ENCODE measurements at regions not wholly inside any gene's neighbourhood (a gene's known extent, or its start where the extent isn't known, plus 50 kb on each side); places are given as distances from the start of the nearest gene placed in this dataset.
"Not testable (repeated sequence)": the region's sequence is repeated elsewhere in the genome, so short reads cannot be mapped to it uniquely, and the experiment has no call there.

DNA sequence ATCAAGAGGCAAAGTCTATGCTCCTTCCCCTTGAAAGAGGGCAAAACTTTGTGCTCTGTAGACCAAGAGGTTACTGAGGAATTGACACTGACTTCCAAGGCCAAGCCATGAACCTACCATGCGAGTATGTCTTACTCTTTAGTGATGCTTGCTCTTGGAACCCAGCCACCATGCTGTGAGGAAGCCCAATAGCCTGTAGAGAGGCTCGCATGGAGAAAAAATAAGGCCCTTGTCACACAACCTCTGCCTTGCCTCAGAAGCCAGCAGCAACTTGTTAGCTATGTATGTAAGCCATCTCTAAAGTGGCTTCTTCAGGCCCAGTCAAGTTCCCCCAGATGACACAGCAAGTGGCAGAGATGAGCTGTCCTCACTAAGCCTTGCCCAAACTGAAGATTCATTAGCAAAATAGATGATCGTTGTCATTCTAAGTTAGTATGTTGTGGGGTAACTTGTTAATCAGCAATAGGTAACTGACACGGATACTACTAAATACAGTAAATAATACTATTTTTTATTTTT, 66.1 kb upstream of the RGPD5 start:
- no peak for DNase-seq (ENCODE audit: low read depth)
- TF ChIP-seq, protein P1, sequence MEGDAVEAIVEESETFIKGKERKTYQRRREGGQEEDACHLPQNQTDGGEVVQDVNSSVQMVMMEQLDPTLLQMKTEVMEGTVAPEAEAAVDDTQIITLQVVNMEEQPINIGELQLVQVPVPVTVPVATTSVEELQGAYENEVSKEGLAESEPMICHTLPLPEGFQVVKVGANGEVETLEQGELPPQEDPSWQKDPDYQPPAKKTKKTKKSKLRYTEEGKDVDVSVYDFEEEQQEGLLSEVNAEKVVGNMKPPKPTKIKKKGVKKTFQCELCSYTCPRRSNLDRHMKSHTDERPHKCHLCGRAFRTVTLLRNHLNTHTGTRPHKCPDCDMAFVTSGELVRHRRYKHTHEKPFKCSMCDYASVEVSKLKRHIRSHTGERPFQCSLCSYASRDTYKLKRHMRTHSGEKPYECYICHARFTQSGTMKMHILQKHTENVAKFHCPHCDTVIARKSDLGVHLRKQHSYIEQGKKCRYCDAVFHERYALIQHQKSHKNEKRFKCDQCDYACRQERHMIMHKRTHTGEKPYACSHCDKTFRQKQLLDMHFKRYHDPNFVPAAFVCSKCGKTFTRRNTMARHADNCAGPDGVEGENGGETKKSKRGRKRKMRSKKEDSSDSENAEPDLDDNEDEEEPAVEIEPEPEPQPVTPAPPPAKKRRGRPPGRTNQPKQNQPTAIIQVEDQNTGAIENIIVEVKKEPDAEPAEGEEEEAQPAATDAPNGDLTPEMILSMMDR (IDR thresholded peaks at IDR 0.05; ENCODE audit: low read depth, low read length, missing control alignments), result no peak
- no peak overlapping the region for H3K4me3 ChIP-seq (ENCODE audit: low read depth, low read length)

DNA sequence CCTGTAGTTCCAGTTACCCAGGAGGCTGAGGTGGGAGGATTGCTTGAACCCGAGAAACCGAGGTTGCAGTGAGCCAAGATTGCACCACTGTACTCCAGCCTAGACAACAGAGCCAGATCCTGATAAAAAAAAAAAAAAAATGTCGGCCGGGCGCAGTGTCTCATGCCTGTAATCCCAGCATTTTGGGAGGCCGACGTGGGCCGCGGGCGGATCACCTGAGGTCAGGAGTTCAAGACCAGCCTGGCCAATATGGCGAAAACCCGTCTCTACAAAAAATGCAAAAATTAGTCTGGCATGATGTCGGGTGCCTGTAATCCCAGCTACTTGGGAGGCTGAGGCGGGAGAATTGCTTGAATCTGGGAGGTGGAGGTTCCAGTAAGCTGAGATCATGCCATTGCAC, 60.4 kb upstream of the RGPD5 start:
- H3K4me3 ChIP-seq (ENCODE audit: low read depth, low read length), result not testable (repeated sequence)

DNA sequence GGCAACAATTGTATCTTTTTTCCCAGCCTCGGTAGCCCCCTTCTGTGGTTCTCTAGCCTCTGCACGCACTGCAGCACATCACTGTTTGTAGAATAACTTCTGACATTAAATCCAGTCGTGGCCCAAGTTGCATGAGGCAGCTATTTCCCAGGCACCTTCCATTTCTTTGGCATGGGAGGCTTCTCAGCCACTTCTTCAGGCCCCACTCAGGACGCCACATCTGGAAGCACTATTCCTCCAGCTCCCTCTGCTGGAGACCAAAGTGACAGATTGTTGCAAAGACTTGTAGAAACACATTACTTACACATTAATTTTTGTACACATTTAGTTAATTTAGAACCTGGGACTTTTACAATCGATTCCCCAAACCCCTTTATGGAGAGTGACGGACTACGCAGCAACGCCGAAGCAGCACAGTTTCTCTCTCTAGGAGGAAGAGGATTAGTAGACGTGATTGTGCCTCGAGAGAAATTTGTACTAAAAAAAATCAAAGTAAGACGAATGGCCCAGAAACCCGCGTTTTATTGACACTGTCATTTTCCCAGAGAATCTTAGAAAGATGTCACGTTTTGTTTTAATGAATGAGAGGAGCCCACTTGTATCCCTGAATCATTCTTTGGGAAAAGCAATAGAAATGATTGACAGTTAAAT, 57.8 kb upstream of the RGPD5 start:
- TF ChIP-seq, protein P1 (IDR thresholded peaks at IDR 0.05; ENCODE audit: low read depth, low read length, missing control alignments), result peak; percentile 57
- no peak for DNase-seq (ENCODE audit: low read depth)
- no peak overlapping the region for H3K4me3 ChIP-seq (ENCODE audit: low read depth, low read length)

More for the DNA sequence above, 60.4 kb upstream of the RGPD5 start:
- DNase-seq (ENCODE audit: low read depth), result not testable (repeated sequence)

Data from GM12864 (cell line).